IMR-90 (cell line): ENCODE measurements at regions not wholly inside any gene's neighbourhood (a gene's known extent, or its start where the extent isn't known, plus 50 kb on each side); places are given as distances from the start of the nearest gene placed in this dataset.

ENCODE experiments used
- BHLHE40 ChIP-seq: fragments of 150-350 bp; IDR thresholded peaks from 2 replicates; pipeline ENCODE4 v1.6.1; 2016; ENCODE audit warnings: mild to moderate bottlenecking, low read depth, low read length
- CEBPB ChIP-seq: IDR thresholded peaks from 2 replicates; pipeline ENCODE4 v1.6.1; 2012; ENCODE audit warnings: low read depth, low read length, improper control_type of control experiment
- CTCF ChIP-seq: conservative IDR thresholded peaks from 2 replicates; pipeline ENCODE4 v1.5.1; 2012; ENCODE audit warnings: mild to moderate bottlenecking, low read depth, low read length, improper control_type of control experiment
- POLR2A ChIP-seq: IDR thresholded peaks from 2 replicates; pipeline ENCODE4 v1.6.1; 2012; ENCODE audit warnings: mild to moderate bottlenecking, low read depth, low read length

DNA sequence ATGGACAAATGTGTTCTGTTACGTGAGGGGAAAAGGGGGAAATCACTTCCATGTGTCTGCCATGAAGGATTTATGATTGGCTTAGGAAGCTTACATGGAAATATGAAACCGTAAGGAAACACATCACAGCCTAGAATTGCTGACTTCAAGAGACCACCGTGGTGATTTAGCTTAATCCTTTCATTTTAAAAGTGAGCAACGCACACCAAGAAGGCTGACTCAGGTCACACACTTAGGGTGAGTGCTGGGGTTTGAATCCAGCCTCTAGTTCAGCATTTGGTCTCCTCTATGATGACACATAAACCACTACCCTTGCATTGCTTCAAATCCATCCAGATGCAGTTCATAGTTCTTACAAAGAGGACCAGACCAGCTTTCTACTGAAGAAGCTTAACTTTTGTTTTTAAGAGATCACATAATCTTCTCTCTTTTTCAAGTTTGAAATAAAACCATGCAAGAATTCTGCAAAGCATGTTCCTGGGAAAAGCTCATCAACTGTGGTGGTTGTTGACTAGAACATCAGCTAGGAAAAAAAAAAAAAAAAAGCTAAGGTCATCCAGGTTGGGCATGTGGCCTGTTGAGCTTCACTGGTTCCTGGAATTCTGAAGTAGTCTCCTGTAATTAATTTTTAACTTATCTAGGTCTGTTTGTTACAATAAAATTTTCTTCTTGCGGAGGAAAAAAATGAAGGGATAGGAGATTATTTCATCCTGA lies 60.2 kb upstream of the KL start:
- no peak for TF ChIP-seq POLR2A
- TF ChIP-seq CEBPB: no peak
- no peak for TF ChIP-seq CTCF
- TF ChIP-seq BHLHE40: no peak
